ENCODE measurements at regions not wholly inside any gene's neighbourhood (a gene's known extent, or its start where the extent isn't known, plus 50 kb on each side); places are given as distances from the start of the nearest gene placed in this dataset.

- DNase-seq (ENCODE audit: low read depth in 2 of 2) = no peak
These were observed 50.6 kb upstream of the IL6 start for GRCh38 chr7:22676385-22676784.

DNA sequence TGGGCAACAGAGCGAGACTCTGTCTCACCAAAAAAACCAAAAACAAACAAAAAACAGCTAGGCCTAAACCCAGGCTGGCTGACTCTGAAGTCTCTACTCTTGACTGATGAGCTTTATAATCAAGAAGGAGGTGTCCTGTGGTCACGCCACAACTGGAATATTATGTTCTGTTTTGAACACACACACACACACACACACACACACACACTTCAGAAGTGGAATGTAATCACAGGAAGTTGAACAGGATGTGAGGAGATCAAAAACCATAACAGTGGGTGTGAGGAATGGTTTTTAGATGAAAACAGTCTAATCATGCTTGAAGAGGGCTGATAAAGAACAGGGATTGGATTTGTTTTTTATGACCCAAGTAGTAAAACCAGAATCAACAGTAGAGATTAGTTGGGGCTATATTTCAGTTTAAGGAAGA is 51.1 kb upstream of the IL6 start:
- DNase-seq (ENCODE audit: low read depth in 2 of 2) = peak in 1 of 2 donors; percentile 24

DNA sequence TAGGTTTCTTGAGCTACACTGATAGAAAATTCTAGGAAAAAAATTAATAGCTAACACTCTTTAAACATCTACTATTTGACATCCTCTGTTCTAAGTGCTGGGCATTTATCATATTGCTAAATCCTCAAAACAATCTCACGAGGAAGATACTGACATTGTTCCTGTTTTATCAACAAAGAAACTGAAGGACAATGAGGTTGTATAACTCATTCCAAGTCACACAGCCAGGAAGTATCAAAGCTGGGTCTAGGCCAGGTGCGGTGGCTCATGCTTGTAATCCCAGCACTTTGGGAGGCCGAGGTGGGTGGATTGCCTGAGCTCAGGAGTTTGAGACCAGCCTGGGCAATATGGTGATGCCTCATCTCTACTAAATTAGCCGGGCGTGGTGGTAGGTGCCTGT is 51.6 kb upstream of the IL6 start:
- DNase-seq (ENCODE audit: low read depth in 2 of 2) = no peak

GRCh38 chr7:22672846-22673680 is 53.9 kb upstream of the IL6 start:
- no peak for DNase-seq (ENCODE audit: low read depth in 2 of 2)

GRCh38 chr7:22671177-22671879 is 55.7 kb upstream of the IL6 start:
- no peak for DNase-seq (ENCODE audit: low read depth in 2 of 2)

- DNase-seq (ENCODE audit: low read depth in 2 of 2) = no peak
These were observed 56.6 kb upstream of the IL6 start for GRCh38 chr7:22670422-22670815.

DNA sequence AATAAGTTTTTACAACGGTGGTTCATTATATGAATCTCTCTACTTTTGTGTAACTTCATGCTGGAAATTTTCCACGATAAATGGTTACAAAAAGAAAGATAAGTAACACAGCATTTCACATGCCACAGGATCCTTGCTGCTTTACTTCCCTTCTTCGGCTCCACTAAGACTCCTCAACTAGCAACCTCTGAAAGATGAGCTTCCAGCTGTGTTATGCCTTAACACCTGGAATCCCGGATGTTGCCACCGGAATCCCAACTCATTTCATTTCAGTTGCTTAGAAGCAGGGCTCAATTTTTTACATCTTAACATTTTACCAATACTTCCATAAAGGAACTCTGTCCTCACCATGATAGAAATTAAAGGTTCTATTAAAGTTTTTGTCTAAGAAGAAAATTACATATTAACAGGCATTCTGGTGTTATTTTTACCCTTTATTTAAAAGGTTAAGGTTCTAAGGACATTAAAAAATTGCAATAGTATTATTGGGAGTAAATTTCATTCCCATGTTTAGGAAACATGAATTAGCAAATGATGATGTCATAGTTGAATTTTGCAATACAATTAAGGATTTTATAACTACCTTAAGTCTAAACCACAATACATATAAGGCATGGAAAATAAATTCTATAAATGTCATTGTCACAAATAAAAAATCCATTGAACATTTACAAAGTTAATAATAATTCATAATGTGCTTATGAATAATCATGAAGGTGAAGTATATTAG is 57.1 kb upstream of the IL6 start:
- no peak for DNase-seq (ENCODE audit: low read depth in 2 of 2)

DNA sequence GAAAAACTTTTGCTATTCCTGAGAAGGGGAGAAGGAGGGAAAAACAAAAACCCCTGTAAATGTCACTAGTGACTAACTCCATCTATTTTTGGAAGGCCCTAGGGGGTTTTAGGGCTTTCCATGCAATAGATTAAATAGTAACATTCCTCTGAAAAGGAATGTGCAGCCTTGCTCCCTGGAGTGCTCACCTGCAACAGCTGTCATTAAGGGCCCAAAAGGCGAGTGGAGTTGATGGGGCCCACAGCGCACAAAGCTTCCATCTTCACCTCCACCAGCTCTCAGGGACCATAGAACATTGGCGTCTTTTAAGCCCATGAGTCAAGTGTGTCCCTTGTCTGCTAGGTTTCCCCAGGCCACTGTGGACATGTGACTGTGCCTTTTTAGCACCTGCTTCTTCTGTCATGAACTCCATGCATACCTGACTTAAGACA is 58.0 kb upstream of the IL6 start:
- no peak for DNase-seq (ENCODE audit: low read depth in 2 of 2)

- DNase-seq (ENCODE audit: low read depth in 2 of 2) = no peak
These were observed 59.3 kb upstream of the IL6 start for GRCh38 chr7:22667562-22668239.

DNA sequence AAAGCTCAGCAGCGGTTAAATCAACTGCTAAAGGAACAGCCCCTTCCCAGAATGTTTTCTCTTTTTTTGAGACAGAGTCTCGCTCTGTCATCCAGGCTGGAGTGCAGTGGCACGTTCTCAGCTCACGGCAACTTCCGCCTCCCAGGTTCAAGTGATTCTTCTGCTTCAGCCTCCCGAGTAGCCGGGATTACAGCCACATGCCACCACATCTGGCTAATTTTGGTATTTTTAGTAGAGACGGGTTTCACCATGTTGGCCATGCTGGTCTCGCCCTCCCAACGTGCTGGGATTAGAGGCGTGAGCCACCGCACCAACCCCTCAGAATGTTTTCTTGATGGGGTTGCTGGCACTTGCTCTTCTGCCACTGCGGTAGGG is 59.8 kb upstream of the IL6 start:
- DNase-seq (ENCODE audit: low read depth in 2 of 2) = no peak

DNA sequence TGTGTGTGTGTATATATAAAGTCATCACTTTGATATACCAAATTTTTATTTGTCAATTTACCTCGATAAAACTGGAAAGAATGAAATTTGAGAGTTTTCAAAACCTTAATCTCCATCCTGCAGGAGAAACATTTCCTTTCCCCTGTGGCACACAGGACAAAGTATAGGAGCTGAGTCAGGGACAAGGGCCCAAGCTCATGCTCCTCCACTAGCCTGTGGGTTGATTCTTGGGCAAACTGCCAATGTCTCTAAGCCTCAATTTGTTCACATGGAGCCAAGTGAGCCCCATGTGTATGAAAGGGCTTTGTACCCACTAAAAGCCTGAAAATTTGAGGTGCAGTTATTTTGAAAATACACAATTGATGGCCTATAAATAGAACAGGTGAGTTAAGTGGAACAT is 60.3 kb upstream of the IL6 start:
- no peak for DNase-seq (ENCODE audit: low read depth in 2 of 2)

GRCh38 chr7:22665923-22666322 is 61.1 kb upstream of the IL6 start:
- peak in 1 of 2 donors; percentile 27 for DNase-seq (ENCODE audit: low read depth in 2 of 2)

GRCh38 chr7:22664988-22665798 is 61.8 kb upstream of the IL6 start:
- DNase-seq (ENCODE audit: low read depth in 2 of 2) = no peak

DNA sequence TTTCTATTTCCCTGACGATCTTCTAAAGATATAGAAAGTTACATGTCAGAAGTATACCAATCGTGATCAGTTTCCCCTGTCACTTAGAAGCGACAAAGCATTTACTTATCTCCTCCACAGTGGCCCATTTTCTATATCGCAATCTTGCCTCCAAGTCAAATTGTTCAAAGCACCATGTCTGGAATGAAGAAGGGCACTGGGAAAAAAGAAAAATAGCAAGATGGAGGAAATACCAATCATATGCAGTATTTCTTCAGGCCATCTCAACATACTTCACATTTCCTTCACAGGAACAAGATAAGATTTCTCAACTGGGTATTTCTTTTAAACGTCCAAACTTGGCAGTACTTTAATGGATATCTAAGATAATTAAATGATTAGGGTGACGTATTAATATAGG is 63.3 kb upstream of the IL6 start:
- DNase-seq (ENCODE audit: low read depth in 2 of 2) = no peak

- DNase-seq (ENCODE audit: low read depth in 2 of 2) = no peak
These were observed 63.7 kb upstream of the IL6 start for GRCh38 chr7:22663357-22663718.

DNA sequence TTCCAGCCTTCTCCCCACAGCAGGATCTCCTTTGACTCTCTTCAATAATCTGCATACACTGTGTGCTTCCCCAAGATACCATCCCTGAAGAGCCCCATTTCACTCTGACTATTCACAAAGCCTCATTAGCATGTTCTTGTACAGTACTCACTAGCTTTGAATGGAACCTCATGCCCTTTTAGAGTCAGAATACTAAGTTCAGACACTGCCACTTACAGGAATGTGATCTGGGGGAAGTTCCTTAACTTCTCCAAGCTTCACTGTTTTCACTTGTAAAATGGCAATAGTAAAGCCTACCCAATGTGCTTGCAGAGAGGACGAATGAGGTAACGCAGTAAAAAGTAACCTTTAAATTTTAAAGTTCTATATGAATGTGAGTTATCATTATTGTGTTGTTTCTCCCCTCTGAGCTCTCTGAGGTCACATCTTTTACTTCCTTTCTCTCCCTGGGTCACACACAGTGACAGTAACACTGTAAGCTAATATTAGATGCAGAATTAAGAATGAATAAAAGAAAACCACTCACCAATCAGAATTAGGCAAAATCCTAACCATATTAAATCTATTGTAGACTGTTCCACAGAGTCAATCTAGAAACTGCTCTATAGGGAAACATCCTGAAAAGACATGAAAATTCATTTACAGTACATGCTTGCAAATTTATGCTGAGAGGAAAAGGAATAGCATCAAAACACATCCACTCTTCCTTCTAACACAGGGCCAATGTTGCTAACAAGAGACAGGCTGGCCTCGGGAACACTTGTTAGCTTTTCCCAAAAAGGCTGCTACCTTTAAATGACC is 64.2 kb upstream of the IL6 start:
- DNase-seq (ENCODE audit: low read depth in 2 of 2) = no peak

GRCh38 chr7:22662036-22662435 is 65.0 kb upstream of the IL6 start:
- no peak for DNase-seq (ENCODE audit: low read depth in 2 of 2)

- DNase-seq (ENCODE audit: low read depth in 2 of 2) = no peak
These were observed 66.3 kb upstream of the IL6 start for GRCh38 chr7:22660732-22661131.

DNA sequence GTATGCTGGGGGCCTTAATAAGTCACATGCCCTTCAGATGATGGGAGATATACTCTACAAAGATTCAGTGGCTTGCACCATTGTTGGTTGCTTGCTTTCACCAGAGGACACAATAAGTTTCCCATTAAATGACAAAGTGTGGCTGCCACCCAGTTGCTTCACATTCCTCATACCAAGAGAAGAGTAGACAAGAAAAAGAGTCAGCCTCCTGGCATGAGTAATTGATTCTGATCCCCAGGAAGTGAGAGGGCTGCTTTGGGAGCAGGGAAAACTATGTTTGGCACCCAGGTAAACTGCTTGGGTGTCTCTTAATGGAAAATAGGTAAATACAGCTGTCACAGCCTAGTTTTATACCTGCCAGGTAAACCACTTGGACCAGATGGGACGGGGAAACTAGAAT is 66.7 kb upstream of the IL6 start:
- DNase-seq (ENCODE audit: low read depth in 2 of 2) = no peak

DNA sequence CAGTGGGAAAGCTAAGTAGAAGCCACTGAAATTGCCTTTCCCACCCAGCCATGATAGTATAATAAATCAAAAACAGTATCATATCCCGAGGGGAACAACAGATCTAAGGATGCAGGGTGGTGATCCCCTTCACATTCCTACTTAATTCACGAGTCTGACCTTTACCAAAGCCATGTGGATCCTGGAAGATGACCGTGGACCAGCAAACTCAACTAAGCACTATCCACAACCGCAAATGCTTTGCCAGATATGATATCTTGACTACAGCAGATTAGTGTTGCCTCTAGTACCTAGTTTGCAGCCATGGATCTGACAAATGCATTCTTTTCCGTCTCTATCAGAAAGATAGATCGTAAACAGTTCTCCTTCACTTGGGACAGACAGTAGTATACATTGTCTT is 67.3 kb upstream of the IL6 start:
- DNase-seq (ENCODE audit: low read depth in 2 of 2) = no peak

DNA sequence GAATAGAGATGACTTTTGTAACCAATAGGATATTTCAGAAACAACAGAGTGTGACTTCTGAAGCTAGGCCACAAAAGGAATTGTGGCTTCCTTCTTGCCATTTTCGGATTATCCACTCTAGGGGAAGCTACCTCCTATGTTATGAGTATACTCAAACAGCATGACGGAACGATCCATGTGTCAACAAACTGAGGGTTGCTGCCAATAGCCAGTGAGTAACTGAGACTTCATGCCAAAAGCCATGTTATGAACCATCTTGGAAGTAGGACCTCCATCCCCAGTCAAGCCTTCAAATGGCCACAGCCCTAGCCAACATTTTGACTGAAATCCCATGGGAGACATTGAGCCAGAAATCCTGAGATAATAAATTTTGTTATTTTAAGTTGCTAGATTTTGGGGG is 69.0 kb upstream of the IL6 start:
- no peak for DNase-seq (ENCODE audit: low read depth in 2 of 2)
